H9 (cell line): ENCODE measurements at regions not wholly inside any gene's neighbourhood (a gene's known extent, or its start where the extent isn't known, plus 50 kb on each side); places are given as distances from the start of the nearest gene placed in this dataset.

Experiments used
- DNase-seq: peaks from one replicate; pipeline ENCODE4 v3.0.0-alpha.2; 2017
- H2AFZ ChIP-seq: one replicate; pipeline ENCODE4 v1.6.1; 2013; ENCODE audit warnings: mild to moderate bottlenecking, low read length, control low read depth, moderate library complexity
- H2AK5ac ChIP-seq: 2 replicates; pipeline ENCODE4 v1.6.1; 2013; ENCODE audit warnings: low read length, control low read depth, mixed read lengths; ENCODE audit not compliant: insufficient read length
- H2BK120ac ChIP-seq: one replicate; pipeline ENCODE4 v1.6.1; 2013; ENCODE audit warnings: low read depth, mild to moderate bottlenecking, low read length, control low read depth, inconsistent platforms; ENCODE audit not compliant: poor library complexity, severe bottlenecking
- H2BK12ac ChIP-seq: 2 replicates; pipeline ENCODE4 v1.6.1; 2013; ENCODE audit warnings: low read length, control low read depth, mixed read lengths, low read depth; ENCODE audit not compliant: insufficient read length
- H2BK15ac ChIP-seq: 2 replicates; pipeline ENCODE4 v1.6.1; 2013; ENCODE audit warnings: low read depth, low read length, control low read depth
- H2BK20ac ChIP-seq: one replicate; pipeline ENCODE4 v1.6.1; 2013; ENCODE audit warnings: low read depth, mild to moderate bottlenecking, low read length, control low read depth, inconsistent platforms; ENCODE audit not compliant: poor library complexity, severe bottlenecking
- H2BK5ac ChIP-seq: 2 replicates; pipeline ENCODE4 v1.6.1; 2013; ENCODE audit warnings: low read length, control low read depth, mixed read lengths; ENCODE audit not compliant: insufficient read length
- H3K14ac ChIP-seq: 2 replicates; pipeline ENCODE4 v1.6.1; 2013; ENCODE audit warnings: low read length, control low read depth; ENCODE audit not compliant: insufficient read depth
- H3K18ac ChIP-seq: 2 replicates; pipeline ENCODE4 v1.6.1; 2013; ENCODE audit warnings: low read depth, mild to moderate bottlenecking, mixed read lengths, low read length, control low read depth; ENCODE audit not compliant: insufficient read length
- H3K23ac ChIP-seq: 2 replicates; pipeline ENCODE4 v1.6.1; 2013; ENCODE audit warnings: low read length, control low read depth, mixed read lengths, low read depth; ENCODE audit not compliant: insufficient read length
- H3K23me2 ChIP-seq: 2 replicates; pipeline ENCODE4 v1.6.1; 2013; ENCODE audit warnings: low read depth, mild to moderate bottlenecking, mixed read lengths, low read length, control low read depth; ENCODE audit not compliant: insufficient read length, poor library complexity, severe bottlenecking
- H3K27ac ChIP-seq: 2 replicates; pipeline ENCODE4 v1.5.1; 2013; ENCODE audit warnings: low read length, control low read depth, mixed read lengths, low read depth; ENCODE audit not compliant: insufficient read length
- H3K27me3 ChIP-seq: 2 replicates; pipeline ENCODE4 v1.6.1; 2013; ENCODE audit warnings: low read length, control low read depth, inconsistent platforms; ENCODE audit not compliant: insufficient read depth
- H3K4ac ChIP-seq: 2 replicates; pipeline ENCODE4 v1.6.1; 2013; ENCODE audit warnings: low read depth, mild to moderate bottlenecking, control low read depth, inconsistent platforms, low read length, moderate library complexity
- H3K4me1 ChIP-seq: 2 replicates; pipeline ENCODE4 v1.6.1; 2013; ENCODE audit warnings: low read length, control low read depth, inconsistent platforms; ENCODE audit not compliant: insufficient read depth
- H3K4me2 ChIP-seq: 2 replicates; pipeline ENCODE4 v1.6.1; 2013; ENCODE audit warnings: low read length, control low read depth, mixed read lengths; ENCODE audit not compliant: insufficient read length, insufficient read depth
- H3K56ac ChIP-seq: 2 replicates; pipeline ENCODE4 v1.6.1; 2013; ENCODE audit warnings: low read depth, mild to moderate bottlenecking, mixed read lengths, low read length, control low read depth; ENCODE audit not compliant: insufficient read length
- H3K79me1 ChIP-seq: 2 replicates; pipeline ENCODE4 v1.6.1; 2013; ENCODE audit warnings: low read depth, mild to moderate bottlenecking, moderate library complexity, low read length, control low read depth, inconsistent platforms; ENCODE audit not compliant: insufficient read depth, poor library complexity, severe bottlenecking
- H3K79me2 ChIP-seq: 2 replicates; pipeline ENCODE4 v1.6.1; 2013; ENCODE audit warnings: low read length, control low read depth, inconsistent platforms; ENCODE audit not compliant: insufficient read depth
- H3K9ac ChIP-seq: 2 replicates; pipeline ENCODE4 v1.6.1; 2013; ENCODE audit warnings: low read length, control low read depth, mixed read lengths; ENCODE audit not compliant: insufficient read length; ENCODE audit errors: extremely low read depth
- H3K9me3 ChIP-seq: one replicate; pipeline ENCODE4 v1.6.1; 2013; ENCODE audit warnings: low read depth, low read length, inconsistent platforms; ENCODE audit not compliant: control insufficient read depth
- H3T11ph ChIP-seq: one replicate; pipeline ENCODE4 v1.6.1; 2013; ENCODE audit warnings: mild to moderate bottlenecking, low read length, control low read depth, inconsistent platforms
- H4K20me1 ChIP-seq: one replicate; pipeline ENCODE4 v1.6.1; 2013; ENCODE audit not compliant: control insufficient read depth, insufficient read length, insufficient read depth
- H4K5ac ChIP-seq: 2 replicates; pipeline ENCODE4 v1.6.1; 2013; ENCODE audit warnings: low read depth, mild to moderate bottlenecking, mixed read lengths, low read length, control low read depth; ENCODE audit not compliant: insufficient read length
- H4K8ac ChIP-seq: replicated peaks from 2 replicates; pipeline ENCODE4 v1.6.1; 2013; ENCODE audit warnings: low read length, control low read depth, mixed read lengths, low read depth; ENCODE audit not compliant: insufficient read length
- H4K91ac ChIP-seq: 2 replicates; pipeline ENCODE4 v1.6.1; 2013; ENCODE audit warnings: low read depth, mild to moderate bottlenecking, moderate library complexity, mixed read lengths, low read length, control low read depth; ENCODE audit not compliant: insufficient read length
- H3K27ac Mint-ChIP-seq, 3 experiments: 2 replicates in 2 of 3; 3 replicates in 1 of 3; pipeline ENCODE4 v1.8.0; 2020 to 2021; ENCODE audit warnings: mixed read lengths in 3 of 3, mild to moderate bottlenecking in 1 of 3, moderate library complexity in 1 of 3
- H3K27me3 Mint-ChIP-seq: 2 replicates; pipeline ENCODE4 v1.8.0; 2021; ENCODE audit warnings: low read depth, mild to moderate bottlenecking, moderate library complexity, mixed read lengths
- H3K36me3 Mint-ChIP-seq, 3 experiments: 2 replicates in 2 of 3; 3 replicates in 1 of 3; pipeline ENCODE4 v1.8.0; 2020 to 2021; ENCODE audit warnings: low read depth in 3 of 3, mixed read lengths in 3 of 3; ENCODE audit not compliant: insufficient read depth in 1 of 3
- H3K4me1 Mint-ChIP-seq, 2 experiments: 2 replicates each; pipeline ENCODE4 v1.8.0; 2020; ENCODE audit warnings: mixed read lengths in 2 of 2
- H3K4me3 Mint-ChIP-seq, 2 experiments: 2 replicates in 1 of 2; 3 replicates in 1 of 2; pipeline ENCODE4 v1.8.0; 2020 to 2021; ENCODE audit warnings: mild to moderate bottlenecking in 2 of 2, mixed read lengths in 2 of 2, moderate library complexity in 1 of 2
- H3K9me3 Mint-ChIP-seq, 2 experiments: 2 replicates in 1 of 2; 3 replicates in 1 of 2; pipeline ENCODE4 v1.8.0; 2020; ENCODE audit warnings: mild to moderate bottlenecking in 2 of 2, mixed read lengths in 2 of 2, moderate library complexity in 1 of 2
- CTCF ChIP-seq: fragments of 200-600 bp; sonication (generic); conservative IDR thresholded peaks from 3 replicates; pipeline ENCODE4 v1.8.0; 2021; ENCODE audit warnings: antibody characterized with exemption, mild to moderate bottlenecking
- WGBS: extraction: QIAGEN DNeasy Blood & Tissue Kit; methylation state at CpG from one replicate; pipeline ENCODE4 v1.1.7; 2013; ENCODE audit warnings: missing lambda C conversion rate, low lambda C conversion rate, mixed read lengths; ENCODE audit not compliant: insufficient read length; ENCODE audit errors: extremely low coverage; 5-methylcytosine and 5-hydroxymethylcytosine counted together

GRCh38 chr3:180277041-180277440, 240.3 kb upstream of the PEX5L start:
- Histone ChIP-seq H2AFZ (no peak overlapping the region), H3K14ac (no peak overlapping the region), H2BK120ac (no peak overlapping the region), H3K23me2 (no peaks in the 10 kb centered on the region), H3K4me1 (no peaks in the 10 kb centered on the region; the same call in 1 of the 2 replicates), H3K18ac (no peak overlapping the region), H3K56ac (no peak overlapping the region), H3K79me1 (no peaks in the 10 kb centered on the region), H3K23ac (no peak overlapping the region), H3K79me2 (no peaks in the 10 kb centered on the region), H4K8ac (no peak overlapping the region), H3K27ac (no peak overlapping the region), H3K4me2 (no peak overlapping the region), H2BK12ac (no peak overlapping the region), H2BK5ac (no peak overlapping the region), H4K5ac (no peak overlapping the region), H2BK15ac (no peak overlapping the region), H4K20me1 (no peaks in the 10 kb centered on the region), H2AK5ac (no peak overlapping the region), H3T11ph (no peak overlapping the region), H2BK20ac (no peak overlapping the region), H3K4ac (no peak overlapping the region), H3K9me3 (no peaks in the 10 kb centered on the region), H4K91ac (no peak overlapping the region), H3K27me3 (no peaks in the 10 kb centered on the region), H3K9ac (no peak overlapping the region)
- Mint-ChIP-seq H3K27ac (no peak overlapping the region), H3K27me3 (no peaks in the 10 kb centered on the region), H3K36me3 (no peaks in the 10 kb centered on the region), H3K4me3 (no peak overlapping the region), H3K4me1 (peaks cover 5 to 15% of the 10 kb centered on the region in 2 experiments; a peak in 3 of 4 replicates), H3K9me3 (no peaks in the 10 kb centered on the region; a peak in 1 of 5 replicates)
- no peak for TF ChIP-seq CTCF
- DNase-seq, result no peak
- WGBS, result no CpG with 5 or more reads among the region's 2 CpGs
